Erythroblast (primary cell): ENCODE measurements at regions not wholly inside any gene's neighbourhood (a gene's known extent, or its start where the extent isn't known, plus 50 kb on each side); places are given as distances from the start of the nearest gene placed in this dataset.

Experiments used
- GATA1 ChIP-seq: IDR thresholded peaks from 2 replicates; pipeline ENCODE4 v1.6.1; 2011; ENCODE audit warnings: low read depth, mild to moderate bottlenecking, control low read depth, low read length, moderate library complexity
- POLR2A ChIP-seq: IDR thresholded peaks from 2 replicates; pipeline ENCODE4 v1.6.1; 2011; ENCODE audit warnings: mild to moderate bottlenecking, low read length

- TF ChIP-seq POLR2A: no peak
- TF ChIP-seq GATA1: no peak
Observed at GRCh38 chr3:186466391-186466974, 77.7 kb downstream of the CRYGS start.
